ENCODE measurements at regions not wholly inside any gene's neighbourhood (a gene's known extent, or its start where the extent isn't known, plus 50 kb on each side); places are given as distances from the start of the nearest gene placed in this dataset.

DNA sequence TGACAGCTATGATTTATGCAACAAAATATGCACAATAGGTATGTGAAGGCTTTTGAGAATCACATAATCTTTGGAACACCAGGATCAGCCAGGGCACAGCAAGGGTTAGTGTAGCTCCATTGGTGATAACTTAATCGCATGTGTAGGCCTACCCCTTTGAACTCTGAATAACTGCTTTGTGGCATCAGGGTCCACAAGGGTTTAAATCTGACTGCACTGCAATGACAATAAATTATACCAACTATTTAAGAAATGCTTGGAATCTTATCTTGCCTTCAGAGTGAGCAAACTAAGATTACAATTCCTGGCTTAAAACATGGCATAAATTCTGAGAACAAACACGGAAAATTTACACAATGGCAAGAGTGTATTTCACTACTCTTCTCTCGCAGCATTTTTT is 245.8 kb downstream of the FBXO8 start:
- H3K27ac ChIP-seq, result no peak overlapping the region
- TF ChIP-seq, protein P1, sequence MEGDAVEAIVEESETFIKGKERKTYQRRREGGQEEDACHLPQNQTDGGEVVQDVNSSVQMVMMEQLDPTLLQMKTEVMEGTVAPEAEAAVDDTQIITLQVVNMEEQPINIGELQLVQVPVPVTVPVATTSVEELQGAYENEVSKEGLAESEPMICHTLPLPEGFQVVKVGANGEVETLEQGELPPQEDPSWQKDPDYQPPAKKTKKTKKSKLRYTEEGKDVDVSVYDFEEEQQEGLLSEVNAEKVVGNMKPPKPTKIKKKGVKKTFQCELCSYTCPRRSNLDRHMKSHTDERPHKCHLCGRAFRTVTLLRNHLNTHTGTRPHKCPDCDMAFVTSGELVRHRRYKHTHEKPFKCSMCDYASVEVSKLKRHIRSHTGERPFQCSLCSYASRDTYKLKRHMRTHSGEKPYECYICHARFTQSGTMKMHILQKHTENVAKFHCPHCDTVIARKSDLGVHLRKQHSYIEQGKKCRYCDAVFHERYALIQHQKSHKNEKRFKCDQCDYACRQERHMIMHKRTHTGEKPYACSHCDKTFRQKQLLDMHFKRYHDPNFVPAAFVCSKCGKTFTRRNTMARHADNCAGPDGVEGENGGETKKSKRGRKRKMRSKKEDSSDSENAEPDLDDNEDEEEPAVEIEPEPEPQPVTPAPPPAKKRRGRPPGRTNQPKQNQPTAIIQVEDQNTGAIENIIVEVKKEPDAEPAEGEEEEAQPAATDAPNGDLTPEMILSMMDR (conservative IDR thresholded peaks at IDR 0.05), result no peak

DNA sequence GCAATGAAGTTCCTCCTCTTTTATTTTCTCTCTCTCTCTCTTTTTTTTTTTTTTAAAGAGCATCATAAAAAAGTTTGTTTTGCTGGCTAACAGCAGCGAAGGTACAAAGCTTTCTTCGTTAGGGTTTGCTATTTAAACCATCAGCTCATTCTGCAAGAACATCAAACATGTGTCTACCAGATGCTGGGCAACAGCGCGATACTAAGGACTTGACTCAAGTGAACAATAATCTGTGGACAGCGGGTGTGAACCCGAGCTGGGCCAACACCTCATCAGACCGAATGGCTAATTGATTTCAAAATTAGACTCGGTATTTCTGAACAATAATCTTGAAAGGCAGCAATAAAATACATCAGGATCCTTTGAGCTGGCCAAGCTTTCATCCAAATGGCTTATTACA is 246.4 kb downstream of the FBXO8 start:
- H3K27ac ChIP-seq, result no peak overlapping the region
- TF ChIP-seq, protein P1 (conservative IDR thresholded peaks at IDR 0.05), result no peak

DNA sequence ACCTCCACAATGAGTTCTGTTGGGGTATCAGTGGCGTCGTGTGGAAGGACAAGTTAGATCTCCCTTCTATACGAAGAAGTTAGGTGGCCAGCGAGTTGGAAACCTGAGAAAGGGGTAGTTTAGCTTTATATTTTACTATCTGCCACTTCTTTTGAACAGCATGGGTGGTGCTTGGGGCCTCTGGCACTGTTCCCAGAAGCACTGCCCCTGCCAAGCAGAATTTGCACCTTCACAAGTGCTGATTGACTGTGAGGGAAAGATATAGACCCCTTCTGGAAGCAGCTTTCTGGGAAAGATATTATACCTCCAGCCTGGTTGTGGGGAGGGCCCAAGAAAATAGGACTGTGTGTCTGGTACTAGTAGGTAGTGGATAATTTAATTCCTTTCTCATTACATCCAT is 246.9 kb downstream of the FBXO8 start:
- TF ChIP-seq, protein P1 (conservative IDR thresholded peaks at IDR 0.05), result no peak
- H3K27ac ChIP-seq, result no peak overlapping the region

DNA sequence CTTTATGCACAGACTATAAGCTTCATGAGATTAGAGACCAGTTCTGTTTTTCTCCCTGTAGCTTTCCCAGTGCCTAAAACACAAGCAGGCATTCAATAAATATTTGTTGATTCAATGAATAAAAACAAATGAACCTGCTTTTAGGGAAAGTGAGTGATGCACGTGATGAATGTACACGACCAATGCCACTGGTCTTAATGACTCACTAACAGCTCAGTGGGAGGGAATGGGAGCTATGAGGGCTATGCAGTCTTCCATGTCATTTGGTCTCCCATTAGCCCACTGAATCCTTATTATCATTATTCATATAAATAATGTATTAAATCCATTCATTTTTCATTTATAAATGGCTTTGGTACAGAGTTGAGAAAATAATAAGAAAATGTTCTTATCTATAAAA is 247.4 kb downstream of the FBXO8 start:
- no peak overlapping the region for H3K27ac ChIP-seq
- TF ChIP-seq, protein P1 (conservative IDR thresholded peaks at IDR 0.05), result no peak

DNA sequence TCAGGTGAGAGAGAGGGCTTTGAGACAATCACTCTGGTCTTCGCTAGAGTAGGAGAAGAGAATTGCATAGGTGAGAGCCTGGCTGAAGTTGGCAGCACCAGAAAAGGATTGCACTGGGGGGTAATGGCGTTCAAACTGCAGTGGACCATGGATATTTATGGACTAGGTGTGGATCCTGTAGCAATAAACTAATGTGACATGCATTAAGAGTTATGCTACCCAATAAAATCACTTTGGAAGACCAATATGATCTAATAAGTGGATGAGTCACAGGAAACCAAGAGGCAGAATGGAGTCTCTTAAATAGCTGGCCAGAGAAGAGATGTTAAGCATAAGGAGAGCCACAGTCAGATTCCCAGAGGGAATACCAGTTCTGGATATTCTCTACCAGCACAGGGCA is 259.8 kb downstream of the FBXO8 start:
- TF ChIP-seq, protein P1 (conservative IDR thresholded peaks at IDR 0.05), result no peak
- H3K27ac ChIP-seq, result no peak overlapping the region

DNA sequence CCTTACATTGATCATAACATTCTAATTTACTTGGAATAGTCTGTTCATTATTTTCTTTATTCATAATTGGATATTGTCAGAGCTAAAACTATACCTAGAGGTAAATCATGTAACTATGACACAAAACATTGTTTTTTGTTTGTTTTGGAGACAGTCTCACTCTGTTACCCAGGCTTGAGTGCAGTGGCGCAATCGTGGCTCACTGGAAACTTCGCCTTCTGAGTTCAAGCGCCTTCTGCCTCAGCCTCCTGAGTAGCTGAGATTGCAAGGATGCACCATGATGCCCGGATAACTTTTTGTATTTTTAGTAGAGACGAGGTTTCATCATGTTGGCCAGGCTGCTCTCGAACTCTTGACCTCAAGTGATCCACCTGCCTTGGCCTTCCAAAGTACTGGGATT is 265.2 kb downstream of the FBXO8 start:
- TF ChIP-seq, protein P1 (conservative IDR thresholded peaks at IDR 0.05), result no peak
- no peak overlapping the region for H3K27ac ChIP-seq

DNA sequence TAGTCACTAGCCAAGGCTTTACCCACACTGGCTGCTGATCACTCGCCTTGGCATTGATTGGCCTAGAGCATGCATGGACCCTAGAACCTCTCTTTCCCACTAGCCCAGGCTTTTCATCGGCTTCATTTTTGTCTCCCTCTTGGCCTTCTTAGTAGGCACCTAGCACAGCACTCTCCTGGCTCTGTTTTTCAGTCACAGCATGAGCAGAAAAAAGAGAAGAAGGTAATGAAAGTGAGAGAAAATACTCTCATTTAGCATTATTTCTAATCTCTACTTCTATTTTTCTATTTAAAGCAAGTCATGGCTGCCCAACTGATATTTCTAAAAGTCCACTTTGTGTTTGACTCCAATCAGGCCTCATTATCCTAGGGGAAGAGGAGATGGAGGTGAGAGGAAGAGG is 267.2 kb downstream of the FBXO8 start:
- TF ChIP-seq, protein P1 (conservative IDR thresholded peaks at IDR 0.05), result no peak

DNA sequence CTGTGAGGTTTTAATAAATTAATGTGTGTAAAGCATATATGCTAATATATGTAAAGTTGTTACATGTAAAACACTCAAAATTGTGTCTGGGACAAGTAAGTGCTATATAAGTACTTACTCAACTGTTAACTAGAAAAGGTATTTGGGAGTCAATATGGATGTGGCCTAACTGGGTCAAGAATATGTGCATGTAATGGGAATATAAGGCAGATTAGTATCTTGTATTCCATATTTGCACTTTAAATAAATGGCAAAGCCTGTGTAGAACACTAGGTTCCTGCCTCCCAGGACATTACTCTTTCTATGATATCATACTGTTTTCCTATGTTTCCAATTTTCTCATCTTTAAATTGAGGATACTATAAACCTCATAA is 270.6 kb downstream of the FBXO8 start:
- TF ChIP-seq, protein P1 (conservative IDR thresholded peaks at IDR 0.05), result no peak
- no peak overlapping the region for H3K27ac ChIP-seq

More for the DNA sequence above, 267.2 kb downstream of the FBXO8 start:
- no peak overlapping the region for H3K27ac ChIP-seq
